H9 (cell line): ENCODE measurements at regions not wholly inside any gene's neighbourhood (a gene's known extent, or its start where the extent isn't known, plus 50 kb on each side); places are given as distances from the start of the nearest gene placed in this dataset.

Source experiments
- DNase-seq: peaks from one replicate; pipeline ENCODE4 v3.0.0-alpha.2; 2017
- H2AFZ ChIP-seq: one replicate; pipeline ENCODE4 v1.6.1; 2013; ENCODE audit warnings: mild to moderate bottlenecking, low read length, control low read depth, moderate library complexity
- H2AK5ac ChIP-seq: 2 replicates; pipeline ENCODE4 v1.6.1; 2013; ENCODE audit warnings: low read length, control low read depth, mixed read lengths; ENCODE audit not compliant: insufficient read length
- H2BK120ac ChIP-seq: one replicate; pipeline ENCODE4 v1.6.1; 2013; ENCODE audit warnings: low read depth, mild to moderate bottlenecking, low read length, control low read depth, inconsistent platforms; ENCODE audit not compliant: poor library complexity, severe bottlenecking
- H2BK12ac ChIP-seq: 2 replicates; pipeline ENCODE4 v1.6.1; 2013; ENCODE audit warnings: low read length, control low read depth, mixed read lengths, low read depth; ENCODE audit not compliant: insufficient read length
- H2BK15ac ChIP-seq: 2 replicates; pipeline ENCODE4 v1.6.1; 2013; ENCODE audit warnings: low read depth, low read length, control low read depth
- H2BK20ac ChIP-seq: one replicate; pipeline ENCODE4 v1.6.1; 2013; ENCODE audit warnings: low read depth, mild to moderate bottlenecking, low read length, control low read depth, inconsistent platforms; ENCODE audit not compliant: poor library complexity, severe bottlenecking
- H2BK5ac ChIP-seq: 2 replicates; pipeline ENCODE4 v1.6.1; 2013; ENCODE audit warnings: low read length, control low read depth, mixed read lengths; ENCODE audit not compliant: insufficient read length
- H3K14ac ChIP-seq: 2 replicates; pipeline ENCODE4 v1.6.1; 2013; ENCODE audit warnings: low read length, control low read depth; ENCODE audit not compliant: insufficient read depth
- H3K18ac ChIP-seq: 2 replicates; pipeline ENCODE4 v1.6.1; 2013; ENCODE audit warnings: low read depth, mild to moderate bottlenecking, mixed read lengths, low read length, control low read depth; ENCODE audit not compliant: insufficient read length
- H3K23ac ChIP-seq: 2 replicates; pipeline ENCODE4 v1.6.1; 2013; ENCODE audit warnings: low read length, control low read depth, mixed read lengths, low read depth; ENCODE audit not compliant: insufficient read length
- H3K23me2 ChIP-seq: 2 replicates; pipeline ENCODE4 v1.6.1; 2013; ENCODE audit warnings: low read depth, mild to moderate bottlenecking, mixed read lengths, low read length, control low read depth; ENCODE audit not compliant: insufficient read length, poor library complexity, severe bottlenecking
- H3K27ac ChIP-seq: 2 replicates; pipeline ENCODE4 v1.5.1; 2013; ENCODE audit warnings: low read length, control low read depth, mixed read lengths, low read depth; ENCODE audit not compliant: insufficient read length
- H3K27me3 ChIP-seq: 2 replicates; pipeline ENCODE4 v1.6.1; 2013; ENCODE audit warnings: low read length, control low read depth, inconsistent platforms; ENCODE audit not compliant: insufficient read depth
- H3K4ac ChIP-seq: 2 replicates; pipeline ENCODE4 v1.6.1; 2013; ENCODE audit warnings: low read depth, mild to moderate bottlenecking, control low read depth, inconsistent platforms, low read length, moderate library complexity
- H3K4me1 ChIP-seq: 2 replicates; pipeline ENCODE4 v1.6.1; 2013; ENCODE audit warnings: low read length, control low read depth, inconsistent platforms; ENCODE audit not compliant: insufficient read depth
- H3K4me2 ChIP-seq: 2 replicates; pipeline ENCODE4 v1.6.1; 2013; ENCODE audit warnings: low read length, control low read depth, mixed read lengths; ENCODE audit not compliant: insufficient read length, insufficient read depth
- H3K56ac ChIP-seq: 2 replicates; pipeline ENCODE4 v1.6.1; 2013; ENCODE audit warnings: low read depth, mild to moderate bottlenecking, mixed read lengths, low read length, control low read depth; ENCODE audit not compliant: insufficient read length
- H3K79me1 ChIP-seq: 2 replicates; pipeline ENCODE4 v1.6.1; 2013; ENCODE audit warnings: low read depth, mild to moderate bottlenecking, moderate library complexity, low read length, control low read depth, inconsistent platforms; ENCODE audit not compliant: insufficient read depth, poor library complexity, severe bottlenecking
- H3K79me2 ChIP-seq: 2 replicates; pipeline ENCODE4 v1.6.1; 2013; ENCODE audit warnings: low read length, control low read depth, inconsistent platforms; ENCODE audit not compliant: insufficient read depth
- H3K9ac ChIP-seq: 2 replicates; pipeline ENCODE4 v1.6.1; 2013; ENCODE audit warnings: low read length, control low read depth, mixed read lengths; ENCODE audit not compliant: insufficient read length; ENCODE audit errors: extremely low read depth
- H3K9me3 ChIP-seq: one replicate; pipeline ENCODE4 v1.6.1; 2013; ENCODE audit warnings: low read depth, low read length, inconsistent platforms; ENCODE audit not compliant: control insufficient read depth
- H3T11ph ChIP-seq: one replicate; pipeline ENCODE4 v1.6.1; 2013; ENCODE audit warnings: mild to moderate bottlenecking, low read length, control low read depth, inconsistent platforms
- H4K20me1 ChIP-seq: one replicate; pipeline ENCODE4 v1.6.1; 2013; ENCODE audit not compliant: control insufficient read depth, insufficient read length, insufficient read depth
- H4K5ac ChIP-seq: 2 replicates; pipeline ENCODE4 v1.6.1; 2013; ENCODE audit warnings: low read depth, mild to moderate bottlenecking, mixed read lengths, low read length, control low read depth; ENCODE audit not compliant: insufficient read length
- H4K8ac ChIP-seq: replicated peaks from 2 replicates; pipeline ENCODE4 v1.6.1; 2013; ENCODE audit warnings: low read length, control low read depth, mixed read lengths, low read depth; ENCODE audit not compliant: insufficient read length
- H4K91ac ChIP-seq: 2 replicates; pipeline ENCODE4 v1.6.1; 2013; ENCODE audit warnings: low read depth, mild to moderate bottlenecking, moderate library complexity, mixed read lengths, low read length, control low read depth; ENCODE audit not compliant: insufficient read length
- H3K27ac Mint-ChIP-seq, 3 experiments: 2 replicates in 2 of 3; 3 replicates in 1 of 3; pipeline ENCODE4 v1.8.0; 2020 to 2021; ENCODE audit warnings: mixed read lengths in 3 of 3, mild to moderate bottlenecking in 1 of 3, moderate library complexity in 1 of 3
- H3K27me3 Mint-ChIP-seq: 2 replicates; pipeline ENCODE4 v1.8.0; 2021; ENCODE audit warnings: low read depth, mild to moderate bottlenecking, moderate library complexity, mixed read lengths
- H3K36me3 Mint-ChIP-seq, 3 experiments: 2 replicates in 2 of 3; 3 replicates in 1 of 3; pipeline ENCODE4 v1.8.0; 2020 to 2021; ENCODE audit warnings: low read depth in 3 of 3, mixed read lengths in 3 of 3; ENCODE audit not compliant: insufficient read depth in 1 of 3
- H3K4me1 Mint-ChIP-seq, 2 experiments: 2 replicates each; pipeline ENCODE4 v1.8.0; 2020; ENCODE audit warnings: mixed read lengths in 2 of 2
- H3K4me3 Mint-ChIP-seq, 2 experiments: 2 replicates in 1 of 2; 3 replicates in 1 of 2; pipeline ENCODE4 v1.8.0; 2020 to 2021; ENCODE audit warnings: mild to moderate bottlenecking in 2 of 2, mixed read lengths in 2 of 2, moderate library complexity in 1 of 2
- H3K9me3 Mint-ChIP-seq, 2 experiments: 2 replicates in 1 of 2; 3 replicates in 1 of 2; pipeline ENCODE4 v1.8.0; 2020; ENCODE audit warnings: mild to moderate bottlenecking in 2 of 2, mixed read lengths in 2 of 2, moderate library complexity in 1 of 2
- TF ChIP-seq, protein P1 (sequence below): fragments of 200-600 bp; sonication (generic); conservative IDR thresholded peaks from 3 replicates; pipeline ENCODE4 v1.8.0; 2021; ENCODE audit warnings: antibody characterized with exemption, mild to moderate bottlenecking

DNA sequence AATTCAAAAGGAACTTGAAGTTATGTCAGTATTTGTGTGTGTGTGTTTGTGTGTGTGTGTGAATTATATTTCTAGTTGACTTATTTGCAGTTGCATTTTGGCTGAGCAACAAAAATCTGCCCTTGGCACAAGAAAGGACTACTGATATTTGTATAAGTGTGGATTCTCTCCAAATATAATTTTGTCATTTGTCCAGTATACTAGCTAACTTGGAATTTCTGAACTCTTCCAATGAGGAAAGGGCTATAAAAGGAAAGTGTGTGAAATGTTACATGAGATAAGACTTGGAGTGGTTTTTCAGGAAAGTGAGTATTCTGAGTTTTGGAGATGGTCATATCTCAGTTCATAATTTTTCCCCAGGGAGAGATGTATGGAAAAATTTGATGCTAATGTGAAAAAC is 1384.1 kb upstream of the B3GALT2 start:
- Histone ChIP-seq H3K4me2 (no peak overlapping the region), H3K9me3 (no peaks in the 10 kb centered on the region), H4K20me1 (no peaks in the 10 kb centered on the region), H2BK120ac (no peak overlapping the region), H3K56ac (no peak overlapping the region), H3K9ac (no peak overlapping the region), H3K79me2 (no peaks in the 10 kb centered on the region), H3K18ac (no peak overlapping the region), H3K4ac (no peak overlapping the region), H3T11ph (no peak overlapping the region), H2AK5ac (no peak overlapping the region), H3K23ac (no peak overlapping the region), H2AFZ (no peak overlapping the region), H3K27me3 (no peaks in the 10 kb centered on the region), H3K79me1 (no peaks in the 10 kb centered on the region), H4K5ac (no peak overlapping the region), H4K91ac (no peak overlapping the region), H3K27ac (no peak overlapping the region), H2BK5ac (no peak overlapping the region), H3K4me1 (no peaks in the 10 kb centered on the region), H4K8ac (no peak overlapping the region), H3K14ac (no peak overlapping the region), H2BK15ac (no peak overlapping the region), H3K23me2 (no peaks in the 10 kb centered on the region), H2BK20ac (no peak overlapping the region), H2BK12ac (no peak overlapping the region)
- no peak overlapping the region for H3K27ac Mint-ChIP-seq
- no peaks in the 10 kb centered on the region; a peak in 1 of 5 replicates for H3K9me3 Mint-ChIP-seq
- H3K4me1 Mint-ChIP-seq: no peaks in the 10 kb centered on the region
- no peaks in the 10 kb centered on the region for H3K36me3 Mint-ChIP-seq
- H3K4me3 Mint-ChIP-seq: no peak overlapping the region
- no peak for DNase-seq
- TF ChIP-seq, protein P1, sequence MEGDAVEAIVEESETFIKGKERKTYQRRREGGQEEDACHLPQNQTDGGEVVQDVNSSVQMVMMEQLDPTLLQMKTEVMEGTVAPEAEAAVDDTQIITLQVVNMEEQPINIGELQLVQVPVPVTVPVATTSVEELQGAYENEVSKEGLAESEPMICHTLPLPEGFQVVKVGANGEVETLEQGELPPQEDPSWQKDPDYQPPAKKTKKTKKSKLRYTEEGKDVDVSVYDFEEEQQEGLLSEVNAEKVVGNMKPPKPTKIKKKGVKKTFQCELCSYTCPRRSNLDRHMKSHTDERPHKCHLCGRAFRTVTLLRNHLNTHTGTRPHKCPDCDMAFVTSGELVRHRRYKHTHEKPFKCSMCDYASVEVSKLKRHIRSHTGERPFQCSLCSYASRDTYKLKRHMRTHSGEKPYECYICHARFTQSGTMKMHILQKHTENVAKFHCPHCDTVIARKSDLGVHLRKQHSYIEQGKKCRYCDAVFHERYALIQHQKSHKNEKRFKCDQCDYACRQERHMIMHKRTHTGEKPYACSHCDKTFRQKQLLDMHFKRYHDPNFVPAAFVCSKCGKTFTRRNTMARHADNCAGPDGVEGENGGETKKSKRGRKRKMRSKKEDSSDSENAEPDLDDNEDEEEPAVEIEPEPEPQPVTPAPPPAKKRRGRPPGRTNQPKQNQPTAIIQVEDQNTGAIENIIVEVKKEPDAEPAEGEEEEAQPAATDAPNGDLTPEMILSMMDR: no peak
- H3K27me3 Mint-ChIP-seq: no peaks in the 10 kb centered on the region
